CD4-positive, alpha-beta memory T cell (primary cell): ENCODE measurements at regions not wholly inside any gene's neighbourhood (a gene's known extent, or its start where the extent isn't known, plus 50 kb on each side); places are given as distances from the start of the nearest gene placed in this dataset.

Source experiments
- CTCF ChIA-PET: fragments of 350-600 bp; sonication (Branson Sonifier 250); formaldehyde crosslinking; loops from one replicate; lab custom pipeline; 2021; ENCODE audit warnings: inconsistent platforms; ENCODE audit not compliant: partially characterized antibody; lab: Charles Lee
- POLR2A ChIA-PET: fragments of 350-600 bp; sonication (Branson Sonifier 250); formaldehyde crosslinking; loops from one replicate; lab custom pipeline; 2021; ENCODE audit not compliant: partially characterized antibody; lab: Charles Lee
- DNase-seq, 5 donors: peaks; one replicate each; pipeline versions ENCODE4 v3.0.0 to v3.0.0-alpha.2; 2020 to 2022; ENCODE audit warnings: mixed read lengths in 1 of 5
- H3K27ac ChIP-seq: one replicate; pipeline ENCODE4 v1.7.0; 2013; ENCODE audit warnings: low read depth, low read length
- H3K27me3 ChIP-seq: 2 replicates; pipeline ENCODE4 v1.7.0; 2013; ENCODE audit warnings: mild to moderate bottlenecking, low read length, moderate library complexity; ENCODE audit not compliant: insufficient read depth
- H3K36me3 ChIP-seq: 2 replicates; pipeline ENCODE4 v1.7.0; 2013; ENCODE audit warnings: mild to moderate bottlenecking, low read length, moderate library complexity; ENCODE audit not compliant: insufficient read depth
- H3K4me1 ChIP-seq: 2 replicates; pipeline ENCODE4 v1.7.0; 2013; ENCODE audit warnings: mild to moderate bottlenecking, low read length, moderate library complexity; ENCODE audit not compliant: insufficient read depth
- H3K4me3 ChIP-seq, 2 donors: one replicate each; pipeline ENCODE4 v1.7.0; 2013; ENCODE audit warnings: low read length in 2 of 2, mild to moderate bottlenecking in 1 of 2
- H3K9me3 ChIP-seq, 2 donors: one replicate each; pipeline ENCODE4 v1.7.0; 2013; ENCODE audit warnings: low read length in 2 of 2, control low read depth in 1 of 2; ENCODE audit not compliant: control insufficient read depth in 1 of 2
- H3K27ac Mint-ChIP-seq, 7 donors: one replicate each; pipeline ENCODE4 v1.8.0; 2020 to 2021; ENCODE audit warnings: mixed read lengths in 7 of 7, mild to moderate bottlenecking in 6 of 7, inconsistent platforms in 3 of 7, moderate library complexity in 3 of 7
- H3K27me3 Mint-ChIP-seq, 2 donors: one replicate each; pipeline ENCODE4 v1.8.0; 2020 to 2021; ENCODE audit warnings: mixed read lengths in 2 of 2
- H3K36me3 Mint-ChIP-seq, 2 donors: one replicate each; pipeline ENCODE4 v1.8.0; 2020 to 2021; ENCODE audit warnings: mixed read lengths in 2 of 2, inconsistent platforms in 1 of 2, mild to moderate bottlenecking in 1 of 2
- H3K4me1 Mint-ChIP-seq, 4 donors: one replicate each; pipeline ENCODE4 v1.8.0; 2020 to 2021; ENCODE audit warnings: mixed read lengths in 4 of 4, mild to moderate bottlenecking in 1 of 4
- H3K4me3 Mint-ChIP-seq, 8 donors: one replicate each; pipeline ENCODE4 v1.8.0; 2020 to 2021; ENCODE audit warnings: mixed read lengths in 8 of 8, mild to moderate bottlenecking in 7 of 8, moderate library complexity in 6 of 8, inconsistent platforms in 3 of 8
- H3K9me3 Mint-ChIP-seq, 8 donors: one replicate each; pipeline ENCODE4 v1.8.0; 2020 to 2021; ENCODE audit warnings: mixed read lengths in 8 of 8, mild to moderate bottlenecking in 5 of 8, inconsistent platforms in 3 of 8, moderate library complexity in 1 of 8
- intact Hi-C: fragments of 100-400 bp; cut with micrococcal nuclease; formaldehyde crosslinking; loops from one replicate; pipeline ENCODE4 v1.15.1; 2023

DNA sequence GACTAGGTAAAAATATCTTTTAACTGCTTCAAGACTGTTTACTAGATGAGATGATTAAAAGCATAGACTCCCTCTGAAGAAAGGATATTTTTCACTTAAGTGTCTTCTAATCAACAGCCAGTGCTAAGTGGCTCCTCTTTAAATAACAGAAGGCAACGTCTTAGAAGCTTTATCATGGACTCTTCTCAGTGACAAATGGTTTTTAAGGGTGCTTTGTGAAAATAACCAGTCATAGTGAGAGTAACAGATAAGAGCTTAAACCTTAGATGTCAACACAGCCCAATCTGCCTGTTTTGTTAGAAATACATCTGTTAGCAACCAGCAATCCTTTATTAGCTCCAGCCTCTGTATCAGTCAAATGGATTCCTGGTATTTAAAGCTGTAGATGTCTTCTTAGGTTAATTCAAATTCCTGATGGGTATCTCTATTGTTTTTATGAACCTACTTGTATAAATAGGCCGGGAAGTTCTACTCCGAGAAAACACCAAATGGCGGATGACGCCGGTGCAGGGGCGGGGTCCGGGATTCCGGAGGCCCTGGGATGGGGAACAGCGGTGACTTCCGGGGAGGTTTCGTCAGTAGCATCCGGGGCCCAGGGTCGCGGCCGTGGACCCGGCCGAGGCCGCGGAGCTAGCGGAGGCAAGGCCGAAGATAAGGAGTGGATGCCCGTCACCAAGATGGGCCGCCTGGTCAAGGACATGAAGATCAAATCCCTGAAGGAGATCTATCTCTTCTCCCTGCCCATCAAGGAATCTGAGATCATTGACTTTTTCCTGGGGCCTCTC is 285.4 kb downstream of the GPR37 start:
- CTCF ChIA-PET: no interaction called here

GRCh38 chr7:124462249-124462648 is 303.3 kb downstream of the GPR37 start:
- DNase-seq: no peak
- H3K4me1 ChIP-seq: no peaks in the 10 kb centered on the region
- H3K36me3 Mint-ChIP-seq: no peaks in the 10 kb centered on the region
- CTCF ChIA-PET: no interaction called here
- no peaks in the 10 kb centered on the region for H3K27me3 ChIP-seq
- peaks cover 0 to 11% (median 4%) of the 10 kb centered on the region in 8 donors for H3K9me3 Mint-ChIP-seq
- no peaks in the 10 kb centered on the region for H3K27me3 Mint-ChIP-seq
- intact Hi-C loops: no loop called here
- no peaks in the 10 kb centered on the region for H3K9me3 ChIP-seq
- H3K27ac ChIP-seq: no peak overlapping the region
- no peak overlapping the region for H3K4me3 Mint-ChIP-seq
- H3K27ac Mint-ChIP-seq: no peak overlapping the region
- POLR2A ChIA-PET: no interaction called here
- no peaks in the 10 kb centered on the region for H3K36me3 ChIP-seq
- no peaks in the 10 kb centered on the region for H3K4me1 Mint-ChIP-seq
- H3K4me3 ChIP-seq: no peak overlapping the region

More for the DNA sequence above, 285.4 kb downstream of the GPR37 start:
- Mint-ChIP-seq H3K4me1 (no peaks in the 10 kb centered on the region), H3K4me3 (no peak overlapping the region), H3K27me3 (peaks cover 0 to 1% of the 10 kb centered on the region in 2 donors), H3K9me3 (peaks cover 0 to 5% (median 4%) of the 10 kb centered on the region in 8 donors), H3K27ac (no peak overlapping the region), H3K36me3 (no peaks in the 10 kb centered on the region)
- no peaks in the 10 kb centered on the region for H3K27me3 ChIP-seq
- H3K4me1 ChIP-seq: no peaks in the 10 kb centered on the region
- no peaks in the 10 kb centered on the region for H3K9me3 ChIP-seq
- POLR2A ChIA-PET: no interaction called here
- H3K36me3 ChIP-seq: no peaks in the 10 kb centered on the region
- H3K27ac ChIP-seq: no peak overlapping the region
- intact Hi-C loops: no loop called here
- no peak for DNase-seq
- no peak overlapping the region for H3K4me3 ChIP-seq

DNA sequence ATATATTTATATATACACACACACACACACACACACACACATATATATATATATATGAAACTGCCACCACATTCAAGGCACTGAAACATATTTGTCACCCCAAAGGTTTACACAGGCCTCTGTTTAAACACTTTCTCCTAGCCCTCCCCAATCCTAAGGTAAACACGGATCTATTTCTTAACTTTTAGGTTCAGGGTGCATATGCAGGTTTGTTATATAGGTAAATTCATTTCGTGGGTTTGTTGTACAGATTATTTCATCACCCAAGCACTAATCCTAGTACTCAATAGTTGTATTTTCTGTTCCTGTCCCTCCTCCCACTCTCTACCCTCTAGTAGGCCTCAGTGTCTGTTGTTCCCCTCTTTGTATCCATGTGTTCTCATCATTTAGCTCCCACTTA is 305.0 kb downstream of the GPR37 start:
- intact Hi-C loops: no loop called here
- no peaks in the 10 kb centered on the region for H3K27me3 Mint-ChIP-seq
- Histone ChIP-seq H3K27ac (no peak overlapping the region), H3K4me3 (no peak overlapping the region), H3K36me3 (no peaks in the 10 kb centered on the region), H3K9me3 (no peaks in the 10 kb centered on the region), H3K27me3 (no peaks in the 10 kb centered on the region), H3K4me1 (no peaks in the 10 kb centered on the region)
- no peak overlapping the region for H3K27ac Mint-ChIP-seq
- H3K4me3 Mint-ChIP-seq: no peak overlapping the region
- H3K4me1 Mint-ChIP-seq: no peaks in the 10 kb centered on the region
- ChIA-PET POLR2A (no interaction called here), CTCF (no interaction called here)
- H3K9me3 Mint-ChIP-seq: peaks cover 0 to 3% (median 1%) of the 10 kb centered on the region in 8 donors
- H3K36me3 Mint-ChIP-seq: no peaks in the 10 kb centered on the region
- no peak for DNase-seq

DNA sequence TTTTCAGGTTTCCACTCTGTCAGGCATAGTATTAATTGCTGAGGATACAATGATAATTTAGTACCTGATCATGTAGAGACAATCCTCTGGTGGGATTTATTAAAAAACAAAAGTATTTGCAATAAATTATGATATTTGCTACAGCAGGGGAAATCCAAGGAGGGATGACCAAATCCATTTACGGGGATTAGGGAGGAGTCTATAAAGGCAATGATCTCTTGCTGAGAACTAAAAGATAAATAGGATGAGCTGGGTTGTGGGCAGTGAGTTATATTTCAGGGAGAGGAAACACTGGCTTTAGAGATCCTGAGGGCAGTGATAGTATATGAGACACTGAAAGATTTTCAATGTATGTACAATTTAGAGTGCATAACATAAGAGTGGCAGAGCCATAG is 305.5 kb downstream of the GPR37 start:
- DNase-seq: no peak
- Mint-ChIP-seq H3K4me3 (no peak overlapping the region), H3K9me3 (peaks cover 0 to 4% (median under 1%) of the 10 kb centered on the region in 8 donors), H3K36me3 (no peaks in the 10 kb centered on the region), H3K4me1 (no peaks in the 10 kb centered on the region), H3K27ac (no peak overlapping the region), H3K27me3 (no peaks in the 10 kb centered on the region)
- Histone ChIP-seq H3K27me3 (no peaks in the 10 kb centered on the region), H3K27ac (no peak overlapping the region), H3K4me3 (no peak overlapping the region), H3K36me3 (no peaks in the 10 kb centered on the region), H3K4me1 (no peaks in the 10 kb centered on the region), H3K9me3 (no peaks in the 10 kb centered on the region)
- intact Hi-C loops: no loop called here
- POLR2A ChIA-PET: no interaction called here
- CTCF ChIA-PET: no interaction called here

DNA sequence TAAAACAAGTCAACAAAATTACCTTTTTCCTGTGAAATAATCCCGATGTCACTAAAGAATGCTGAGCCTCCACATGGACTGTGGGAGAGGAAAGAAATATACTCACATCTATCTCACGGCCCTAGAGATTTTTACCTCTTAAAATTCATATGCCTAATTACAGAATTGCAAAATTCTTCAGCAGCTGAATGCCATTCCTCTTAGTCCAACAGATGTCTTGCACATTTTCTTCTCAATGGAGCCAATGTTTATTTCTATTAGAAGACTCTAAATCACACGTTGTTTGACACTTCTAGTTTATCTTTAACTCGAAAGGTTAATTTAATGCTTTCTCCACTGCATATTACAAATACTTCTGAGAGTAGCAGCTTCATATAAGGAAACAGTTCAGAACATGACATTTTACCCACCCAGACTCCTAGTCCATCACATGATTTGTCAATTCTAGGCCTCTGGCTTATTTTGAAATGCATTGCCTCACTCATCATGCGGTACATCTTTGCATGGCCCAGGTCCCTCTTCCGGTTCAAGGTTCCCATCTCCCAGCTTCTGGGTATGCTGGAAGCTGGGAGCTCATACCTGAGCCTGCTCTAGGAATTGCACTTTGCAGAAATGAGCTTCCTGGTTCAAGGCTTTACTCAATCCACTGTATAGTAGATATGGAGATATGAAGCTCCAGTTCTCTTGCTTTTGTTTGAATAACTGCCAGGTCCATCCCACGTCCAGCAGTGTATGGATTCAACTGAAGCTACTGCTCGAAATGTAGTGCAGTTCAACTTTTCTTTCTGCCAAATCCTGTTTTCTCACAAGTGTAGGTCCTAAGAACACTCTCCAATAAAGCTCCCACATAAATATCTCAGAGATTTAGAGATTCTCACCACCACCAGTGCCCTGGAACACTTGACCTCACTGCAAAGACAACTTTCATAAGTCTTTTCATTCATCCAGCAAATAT is 306.2 kb downstream of the GPR37 start:
- H3K9me3 ChIP-seq: no peaks in the 10 kb centered on the region
- H3K4me1 Mint-ChIP-seq: no peaks in the 10 kb centered on the region
- H3K27me3 ChIP-seq: no peaks in the 10 kb centered on the region
- POLR2A ChIA-PET: no interaction called here
- H3K27ac ChIP-seq: no peak overlapping the region
- intact Hi-C loops: no loop called here
- H3K4me3 ChIP-seq: no peak overlapping the region
- H3K36me3 Mint-ChIP-seq: no peaks in the 10 kb centered on the region
- no peak for DNase-seq
- no peaks in the 10 kb centered on the region for H3K27me3 Mint-ChIP-seq
- no peaks in the 10 kb centered on the region for H3K36me3 ChIP-seq
- no peak overlapping the region for H3K27ac Mint-ChIP-seq
- no peak overlapping the region for H3K4me3 Mint-ChIP-seq
- CTCF ChIA-PET: no interaction called here
- H3K4me1 ChIP-seq: no peaks in the 10 kb centered on the region
- H3K9me3 Mint-ChIP-seq: peaks cover 0 to 4% (median under 1%) of the 10 kb centered on the region in 8 donors

DNA sequence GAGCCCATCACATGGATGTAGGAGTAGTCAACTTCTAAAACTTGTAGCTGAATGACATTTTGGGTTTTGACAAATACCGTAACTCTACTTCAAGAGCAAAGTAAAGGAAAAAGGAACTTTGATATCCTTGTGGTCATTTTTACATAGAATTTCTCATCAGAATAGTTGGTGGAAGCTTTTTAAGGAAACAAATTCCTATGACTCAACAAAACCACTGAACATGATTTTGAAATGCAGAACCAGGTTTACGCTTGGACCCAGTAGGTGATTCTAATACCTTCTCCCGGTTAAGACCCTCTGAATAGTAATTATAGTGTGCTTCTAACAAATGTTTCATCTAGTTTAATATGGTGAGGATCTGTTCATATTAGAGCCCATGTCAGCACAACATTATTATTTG is 307.8 kb downstream of the GPR37 start:
- CTCF ChIA-PET: no interaction called here
- no peak overlapping the region for H3K27ac Mint-ChIP-seq

GRCh38 chr7:124456286-124456685 is 309.3 kb downstream of the GPR37 start:
- ChIA-PET POLR2A (no interaction called here), CTCF (no interaction called here)
- Histone ChIP-seq H3K4me1 (no peaks in the 10 kb centered on the region), H3K27ac (no peak overlapping the region), H3K36me3 (no peaks in the 10 kb centered on the region), H3K9me3 (no peaks in the 10 kb centered on the region), H3K27me3 (no peaks in the 10 kb centered on the region), H3K4me3 (no peak overlapping the region)
- Mint-ChIP-seq H3K27me3 (no peaks in the 10 kb centered on the region), H3K4me3 (no peak overlapping the region), H3K4me1 (no peaks in the 10 kb centered on the region), H3K9me3 (peaks cover 0 to 4% (median 0%) of the 10 kb centered on the region in 8 donors), H3K36me3 (no peaks in the 10 kb centered on the region), H3K27ac (no peak overlapping the region)
- intact Hi-C loops: no loop called here
- no peak for DNase-seq

More for the DNA sequence above, 307.8 kb downstream of the GPR37 start:
- no peaks in the 10 kb centered on the region for H3K4me1 Mint-ChIP-seq
- no peaks in the 10 kb centered on the region for H3K27me3 ChIP-seq
- no peak overlapping the region for H3K27ac ChIP-seq
- no peaks in the 10 kb centered on the region for H3K9me3 ChIP-seq
- DNase-seq: no peak
- H3K36me3 ChIP-seq: no peaks in the 10 kb centered on the region
- POLR2A ChIA-PET: no interaction called here
- H3K4me3 ChIP-seq: no peak overlapping the region
- H3K36me3 Mint-ChIP-seq: no peaks in the 10 kb centered on the region
- intact Hi-C loops: no loop called here
- no peak overlapping the region for H3K4me3 Mint-ChIP-seq
- no peaks in the 10 kb centered on the region for H3K27me3 Mint-ChIP-seq
- no peaks in the 10 kb centered on the region for H3K4me1 ChIP-seq
- H3K9me3 Mint-ChIP-seq: peaks cover 0 to 4% (median under 1%) of the 10 kb centered on the region in 8 donors
